Naive thymus-derived CD8-positive, alpha-beta T cell (primary cell): ENCODE measurements at regions not wholly inside any gene's neighbourhood (a gene's known extent, or its start where the extent isn't known, plus 50 kb on each side); places are given as distances from the start of the nearest gene placed in this dataset.

Experiments
- ATAC-seq, 2 donors: fragments of 150-1000 bp; cut with Tn5 transposase in 1 of 2; sonication (Bioruptor Pico), chemical (Tn5 transposase) in 1 of 2; 1 replicate in 1 of 2; 2 replicates in 1 of 2; pipeline ENCODE4 v1.10.0; 2021; ENCODE audit warnings: mild to moderate bottlenecking in 2 of 2, moderate library complexity in 2 of 2
- POLR2A ChIA-PET: fragments of 350-600 bp; sonication (Branson Sonifier 250); formaldehyde crosslinking; loops from one replicate; lab custom pipeline; 2021; ENCODE audit warnings: antibody characterized with exemption; lab: Charles Lee
- DNase-seq, 10 donors: peaks; one replicate each; pipeline versions ENCODE4 v3.0.0 to v3.0.0-alpha.2; 2020 to 2022
- H3K27ac Mint-ChIP-seq, 10 donors: one replicate each; pipeline ENCODE4 v1.8.0; 2020 to 2022; ENCODE audit warnings: mild to moderate bottlenecking in 10 of 10, mixed read lengths in 10 of 10, moderate library complexity in 4 of 10, inconsistent platforms in 1 of 10
- H3K27me3 Mint-ChIP-seq, 5 donors: one replicate each; pipeline ENCODE4 v1.8.0; 2021 to 2022; ENCODE audit warnings: mixed read lengths in 5 of 5
- H3K36me3 Mint-ChIP-seq, 3 donors: one replicate each; pipeline ENCODE4 v1.8.0; 2020 to 2022; ENCODE audit warnings: mixed read lengths in 3 of 3, mild to moderate bottlenecking in 2 of 3, inconsistent platforms in 1 of 3
- H3K4me1 Mint-ChIP-seq, 4 donors: one replicate each; pipeline ENCODE4 v1.8.0; 2021 to 2022; ENCODE audit warnings: mixed read lengths in 4 of 4
- H3K4me3 Mint-ChIP-seq, 10 donors: one replicate each; pipeline ENCODE4 v1.8.0; 2020 to 2022; ENCODE audit warnings: mild to moderate bottlenecking in 10 of 10, mixed read lengths in 10 of 10, moderate library complexity in 6 of 10, inconsistent platforms in 1 of 10
- H3K9me3 Mint-ChIP-seq, 9 donors: one replicate each; pipeline ENCODE4 v1.8.0; 2020 to 2022; ENCODE audit warnings: mixed read lengths in 9 of 9, mild to moderate bottlenecking in 3 of 9, inconsistent platforms in 1 of 9, moderate library complexity in 1 of 9

DNA sequence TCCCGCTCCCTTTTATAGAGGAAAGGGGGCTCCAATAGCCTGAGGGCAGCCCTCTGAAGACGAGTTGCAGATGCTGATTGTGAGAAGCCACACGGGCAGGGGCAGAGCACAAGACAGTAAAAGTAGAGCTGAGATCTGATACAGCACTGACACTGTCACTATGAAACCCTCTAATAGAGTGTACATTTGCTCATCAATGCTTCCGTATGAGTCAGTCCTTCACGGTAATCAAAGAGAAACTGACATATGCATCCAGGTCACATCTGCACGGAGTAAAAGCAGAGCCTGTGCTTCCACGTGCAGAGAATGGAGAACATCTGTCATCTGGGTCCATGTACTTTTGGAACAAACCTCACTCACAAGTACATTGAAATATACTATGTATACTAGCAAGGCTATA, 60.6 kb upstream of the TMEM215 start:
- H3K27me3 Mint-ChIP-seq: peaks cover 3 to 43% (median 9%) of the 10 kb centered on the region in 5 donors

DNA sequence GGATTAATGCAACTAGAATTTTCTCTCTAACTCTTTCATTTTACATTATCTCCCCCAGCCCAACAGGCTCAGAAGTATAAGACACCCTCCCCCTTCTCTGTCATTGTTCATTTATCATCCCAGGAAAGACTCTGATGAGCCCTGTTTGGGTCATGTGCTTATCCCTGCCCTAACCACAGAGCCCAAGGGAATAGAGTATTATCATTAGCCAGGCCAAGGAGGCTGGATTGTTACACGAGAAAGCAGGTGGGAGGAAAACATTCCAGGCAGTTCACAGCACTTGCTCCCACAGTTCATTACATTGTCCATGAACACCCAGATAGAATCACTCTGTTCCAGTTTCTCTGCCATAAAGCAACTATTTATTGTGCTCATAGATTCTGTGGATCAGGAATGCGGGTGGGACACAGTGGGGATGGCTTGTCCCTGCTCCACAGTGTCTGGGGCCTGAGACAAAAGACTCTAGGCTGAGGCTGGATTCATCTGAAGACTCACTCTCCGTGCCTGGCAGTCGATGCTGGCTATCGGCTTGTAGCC, 59.5 kb upstream of the TMEM215 start:
- Mint-ChIP-seq H3K4me1 (no peaks in the 10 kb centered on the region), H3K36me3 (peaks cover 0 to 6% (median 0%) of the 10 kb centered on the region in 3 donors), H3K27ac (no peak overlapping the region), H3K9me3 (peaks cover 0 to 13% (median 6%) of the 10 kb centered on the region in 9 donors), H3K27me3 (peaks cover 3 to 43% (median 10%) of the 10 kb centered on the region in 5 donors), H3K4me3 (no peak overlapping the region)
- ATAC-seq: no peak
- POLR2A ChIA-PET: no interaction called here
- no peak for DNase-seq

More for the DNA sequence above, 60.6 kb upstream of the TMEM215 start:
- POLR2A ChIA-PET: no interaction called here
- no peak for ATAC-seq
- Mint-ChIP-seq H3K4me3 (no peak overlapping the region), H3K36me3 (no peaks in the 10 kb centered on the region), H3K4me1 (no peaks in the 10 kb centered on the region), H3K9me3 (peaks cover 0 to 4% (median 0%) of the 10 kb centered on the region in 9 donors), H3K27ac (no peak overlapping the region)
- DNase-seq: no peak

GRCh38 chr9:32725066-32725860, 58.1 kb upstream of the TMEM215 start:
- ATAC-seq (no peak), DNase-seq (no peak)
- H3K36me3 Mint-ChIP-seq: peaks cover 0 to 6% (median 0%) of the 10 kb centered on the region in 3 donors
- H3K4me1 Mint-ChIP-seq: no peaks in the 10 kb centered on the region
- POLR2A ChIA-PET: no interaction called here
- H3K27ac Mint-ChIP-seq: no peak overlapping the region
- no peak overlapping the region for H3K4me3 Mint-ChIP-seq
- H3K9me3 Mint-ChIP-seq: peaks cover 0 to 15% (median 7%) of the 10 kb centered on the region in 9 donors
- H3K27me3 Mint-ChIP-seq: peaks cover 3 to 37% (median 9%) of the 10 kb centered on the region in 5 donors

- Mint-ChIP-seq H3K27me3 (peaks cover 3 to 29% (median 7%) of the 10 kb centered on the region in 5 donors), H3K4me1 (no peaks in the 10 kb centered on the region), H3K27ac (no peak overlapping the region), H3K36me3 (peaks cover 0 to 6% (median 0%) of the 10 kb centered on the region in 3 donors), H3K9me3 (peaks cover 0 to 15% (median 7%) of the 10 kb centered on the region in 9 donors), H3K4me3 (no peak overlapping the region)
- POLR2A ChIA-PET: no interaction called here
- DNase-seq (no peak), ATAC-seq (no peak)
Observed at GRCh38 chr9:32728181-32728580, 55.2 kb upstream of the TMEM215 start.
